SJCRH30 (cell line): ENCODE measurements at regions not wholly inside any gene's neighbourhood (a gene's known extent, or its start where the extent isn't known, plus 50 kb on each side); places are given as distances from the start of the nearest gene placed in this dataset.
A peak's percentile ranks its signal among the peaks of the same experiment; 100 is the strongest.
"Not testable (repeated sequence)": the region's sequence is repeated elsewhere in the genome, so short reads cannot be mapped to it uniquely, and the experiment has no call there.

Source experiments
- DNase-seq, 2 experiments: peaks; one replicate each; pipeline ENCODE4 v3.0.0-alpha.2; 2015 to 2020
- H3K27ac ChIP-seq: fragments of 250-450 bp; sonication (Bioruptor Pico); 2 replicates; pipeline ENCODE4 v1.5.1; 2020; ENCODE audit warnings: mild to moderate bottlenecking, moderate library complexity
- H3K27me3 ChIP-seq: fragments of 250-450 bp; sonication (Bioruptor Pico); 2 replicates; pipeline ENCODE4 v1.5.1; 2020; ENCODE audit warnings: mild to moderate bottlenecking, moderate library complexity
- H3K36me3 ChIP-seq: fragments of 250-450 bp; sonication (Bioruptor Pico); 2 replicates; pipeline ENCODE4 v1.5.1; 2020; ENCODE audit warnings: mild to moderate bottlenecking, moderate library complexity
- H3K4me1 ChIP-seq: fragments of 250-450 bp; sonication (Bioruptor Pico); 2 replicates; pipeline ENCODE4 v1.5.1; 2020; ENCODE audit warnings: mild to moderate bottlenecking, moderate library complexity
- H3K4me3 ChIP-seq: fragments of 250-450 bp; sonication (Bioruptor Pico); 2 replicates; pipeline ENCODE4 v1.5.1; 2020; ENCODE audit warnings: mild to moderate bottlenecking, moderate library complexity
- H3K9me3 ChIP-seq: fragments of 250-450 bp; sonication (Bioruptor Pico); replicated peaks from 2 replicates; pipeline ENCODE4 v1.5.1; 2020; ENCODE audit warnings: mild to moderate bottlenecking, moderate library complexity

DNA sequence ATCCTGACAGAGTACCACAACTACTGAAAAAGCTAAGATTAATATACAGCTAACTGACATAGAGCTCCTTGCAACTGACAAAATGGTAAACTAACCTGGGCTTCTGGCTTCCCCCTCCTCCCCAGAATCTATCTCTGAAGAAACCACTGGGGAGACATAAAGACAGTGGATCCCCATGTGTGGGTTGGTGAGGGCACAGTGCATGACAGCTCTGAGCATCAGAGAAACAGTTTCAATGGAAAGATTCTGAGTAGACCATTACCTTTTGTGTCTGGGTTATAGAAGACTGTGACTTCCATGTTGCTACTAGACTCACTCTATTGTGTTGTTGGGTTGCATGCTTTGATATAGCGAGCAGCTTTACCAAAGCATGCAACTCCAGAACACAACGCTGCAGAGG is 247.4 kb downstream of the EFCAB11 start:
- no peak for DNase-seq
- Histone ChIP-seq H3K9me3 (no peaks in the 10 kb centered on the region), H3K36me3 (no peaks in the 10 kb centered on the region), H3K27ac (no peak overlapping the region), H3K4me3 (no peak overlapping the region), H3K4me1 (peaks cover 3% of the 10 kb centered on the region), H3K27me3 (no peaks in the 10 kb centered on the region)

DNA sequence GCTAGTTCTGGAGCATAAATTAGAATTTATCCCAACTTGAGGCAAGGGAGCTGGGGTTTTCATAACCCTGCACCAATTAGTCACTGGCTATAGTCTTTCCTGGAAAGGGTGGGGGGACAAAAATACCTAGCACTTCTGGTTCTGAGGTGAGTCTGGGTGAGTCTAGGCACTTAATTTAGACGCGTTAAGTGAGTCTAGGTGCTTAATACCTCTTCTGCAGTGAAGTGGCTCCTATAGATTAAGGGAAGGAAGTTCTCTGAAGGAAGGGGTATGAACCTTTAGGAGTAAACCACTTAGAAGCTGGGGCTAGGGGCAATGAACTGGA is 251.7 kb downstream of the EFCAB11 start:
- no peak for DNase-seq
- Histone ChIP-seq H3K27ac (no peak overlapping the region), H3K9me3 (no peaks in the 10 kb centered on the region), H3K4me3 (no peak overlapping the region), H3K36me3 (no peaks in the 10 kb centered on the region), H3K27me3 (no peaks in the 10 kb centered on the region), H3K4me1 (peaks cover 9% of the 10 kb centered on the region)

DNA sequence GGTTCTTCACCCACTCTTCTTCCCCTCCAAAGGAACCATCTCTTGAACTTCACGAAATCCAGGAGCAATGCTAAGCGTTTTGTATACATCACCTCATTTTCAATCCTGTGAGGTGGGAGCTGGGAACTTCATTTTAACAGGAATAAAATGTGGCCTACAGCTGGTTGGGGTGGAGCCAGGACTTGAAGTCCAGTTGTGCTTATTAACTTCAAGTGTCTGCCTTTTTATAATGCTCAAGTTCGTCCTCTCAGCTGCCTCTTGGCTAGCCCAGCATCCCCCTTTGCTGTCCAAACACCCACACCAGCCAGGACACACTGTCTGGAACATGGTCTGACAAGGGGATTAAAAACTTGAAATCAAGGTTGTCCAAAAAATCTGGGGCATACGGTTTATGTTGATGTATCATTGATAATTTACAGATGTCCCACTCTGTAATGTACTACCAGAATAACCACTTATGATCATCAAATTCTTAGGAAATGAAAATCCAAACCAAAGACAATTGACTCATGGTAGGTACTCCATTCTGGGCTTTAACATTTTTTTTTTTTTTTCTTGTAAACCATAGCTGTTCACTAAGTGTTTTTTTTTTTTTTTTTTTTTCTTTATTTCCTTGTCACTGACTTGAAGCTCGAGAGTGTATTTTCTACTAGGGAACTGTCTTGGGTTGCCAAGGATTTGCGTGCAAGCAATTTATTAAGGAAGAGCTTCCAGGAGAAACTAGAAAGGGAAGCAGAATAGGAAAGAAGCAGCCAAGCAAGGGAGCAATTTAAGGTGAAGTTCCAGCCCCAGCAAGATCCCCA is 252.3 kb downstream of the EFCAB11 start:
- peak overlapping the region; percentile 72 for H3K27ac ChIP-seq
- H3K4me3 ChIP-seq, result peak overlapping the region; percentile 68
- peaks cover 9% of the 10 kb centered on the region for H3K4me1 ChIP-seq
- no peaks in the 10 kb centered on the region for H3K36me3 ChIP-seq
- H3K27me3 ChIP-seq, result no peaks in the 10 kb centered on the region
- no peaks in the 10 kb centered on the region for H3K9me3 ChIP-seq
- DNase-seq, result peak; percentile 25 to 52

DNA sequence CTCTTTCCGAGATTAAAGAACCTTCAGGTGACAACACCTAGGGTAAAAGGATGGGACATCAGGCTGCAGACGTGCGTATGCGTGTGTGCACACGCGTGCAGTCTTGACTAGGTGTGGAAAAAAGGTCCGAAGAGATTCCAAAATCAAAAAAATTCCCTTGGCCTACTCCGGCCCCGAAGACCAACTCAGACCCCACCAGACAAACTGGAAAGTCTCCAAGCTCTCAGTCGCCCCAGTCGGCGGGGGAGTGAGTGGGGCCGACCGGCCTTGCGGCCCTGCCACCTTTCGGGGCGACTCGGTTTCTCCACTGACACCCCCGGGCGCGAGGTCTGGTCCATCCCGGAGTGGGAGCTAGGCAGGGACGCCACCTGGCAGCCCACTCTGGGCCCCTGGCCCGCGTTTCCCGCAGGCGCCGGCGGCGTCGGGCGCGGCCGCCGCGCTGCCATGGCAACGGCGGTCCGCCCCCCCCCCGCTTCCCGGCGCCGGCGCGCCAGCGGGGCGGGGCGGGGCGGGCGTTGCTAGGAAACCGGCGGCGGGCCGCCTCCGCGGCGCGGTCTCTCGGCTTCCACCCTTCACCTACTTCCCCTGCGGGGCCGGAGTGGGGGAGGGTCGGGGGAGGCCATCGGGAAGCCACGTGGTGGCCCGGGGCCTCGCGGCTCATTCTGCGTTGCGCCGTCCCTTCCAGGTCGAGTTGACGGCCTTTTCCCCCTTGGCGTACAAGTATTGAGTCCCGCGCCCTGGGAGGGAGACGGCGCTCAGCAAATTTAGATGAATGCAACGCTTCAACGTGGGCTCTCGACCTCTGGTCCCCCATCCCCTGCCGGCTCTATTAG is 253.1 kb downstream of the EFCAB11 start:
- no peaks in the 10 kb centered on the region for H3K36me3 ChIP-seq
- DNase-seq, result peak; percentile 88 to 94
- no peaks in the 10 kb centered on the region for H3K27me3 ChIP-seq
- H3K27ac ChIP-seq, result peak overlapping the region; percentile 72
- peak overlapping the region; percentile 68 for H3K4me3 ChIP-seq
- H3K9me3 ChIP-seq, result no peaks in the 10 kb centered on the region
- H3K4me1 ChIP-seq, result peaks cover 9% of the 10 kb centered on the region

DNA sequence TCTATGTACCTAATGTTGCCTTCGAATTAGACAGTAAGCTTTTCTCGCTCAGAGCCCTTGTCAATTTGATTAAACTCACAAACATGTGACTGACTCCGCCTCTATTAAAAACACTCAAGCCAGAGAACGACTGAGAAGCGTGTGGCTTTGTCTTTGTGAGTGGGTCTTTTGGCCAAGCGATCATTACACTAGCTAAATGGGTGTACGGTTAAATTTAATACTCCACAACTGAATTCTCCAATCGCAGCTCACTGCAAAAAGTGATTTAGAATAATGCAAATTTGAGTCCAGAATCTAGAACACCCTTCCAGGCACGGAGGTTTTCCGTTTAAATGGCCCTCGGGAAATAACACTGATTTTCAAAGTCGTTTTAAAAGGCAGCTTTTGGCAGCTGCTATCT is 253.7 kb downstream of the EFCAB11 start:
- no peak overlapping the region for H3K27ac ChIP-seq
- peaks cover 9% of the 10 kb centered on the region for H3K4me1 ChIP-seq
- no peaks in the 10 kb centered on the region for H3K9me3 ChIP-seq
- H3K4me3 ChIP-seq, result peak overlapping the region; percentile 68
- no peak for DNase-seq
- no peaks in the 10 kb centered on the region for H3K36me3 ChIP-seq
- H3K27me3 ChIP-seq, result no peaks in the 10 kb centered on the region

DNA sequence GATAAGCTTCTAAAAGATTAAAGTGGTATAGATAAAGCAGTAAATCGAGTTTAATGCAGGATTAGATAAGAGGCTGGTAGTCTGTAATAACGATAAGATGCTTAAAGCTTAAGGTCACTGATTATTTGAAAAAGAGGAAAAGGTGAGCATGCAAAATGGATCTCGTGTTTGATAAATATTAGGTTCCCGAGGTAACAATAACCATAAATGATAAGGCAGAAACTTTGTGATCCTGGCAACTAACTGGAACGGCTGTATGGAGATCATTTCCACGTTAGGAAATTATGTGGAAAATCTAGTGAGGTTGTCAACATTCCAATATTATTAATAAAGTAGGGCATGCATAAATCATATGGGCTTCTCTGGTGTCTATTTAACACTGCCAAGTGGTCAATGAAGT is 255.5 kb downstream of the EFCAB11 start:
- H3K4me1 ChIP-seq, result peaks cover 9% of the 10 kb centered on the region
- DNase-seq, result no peak
- H3K27me3 ChIP-seq, result no peaks in the 10 kb centered on the region
- H3K9me3 ChIP-seq, result no peaks in the 10 kb centered on the region
- no peak overlapping the region for H3K4me3 ChIP-seq
- no peaks in the 10 kb centered on the region for H3K36me3 ChIP-seq
- no peak overlapping the region for H3K27ac ChIP-seq

DNA sequence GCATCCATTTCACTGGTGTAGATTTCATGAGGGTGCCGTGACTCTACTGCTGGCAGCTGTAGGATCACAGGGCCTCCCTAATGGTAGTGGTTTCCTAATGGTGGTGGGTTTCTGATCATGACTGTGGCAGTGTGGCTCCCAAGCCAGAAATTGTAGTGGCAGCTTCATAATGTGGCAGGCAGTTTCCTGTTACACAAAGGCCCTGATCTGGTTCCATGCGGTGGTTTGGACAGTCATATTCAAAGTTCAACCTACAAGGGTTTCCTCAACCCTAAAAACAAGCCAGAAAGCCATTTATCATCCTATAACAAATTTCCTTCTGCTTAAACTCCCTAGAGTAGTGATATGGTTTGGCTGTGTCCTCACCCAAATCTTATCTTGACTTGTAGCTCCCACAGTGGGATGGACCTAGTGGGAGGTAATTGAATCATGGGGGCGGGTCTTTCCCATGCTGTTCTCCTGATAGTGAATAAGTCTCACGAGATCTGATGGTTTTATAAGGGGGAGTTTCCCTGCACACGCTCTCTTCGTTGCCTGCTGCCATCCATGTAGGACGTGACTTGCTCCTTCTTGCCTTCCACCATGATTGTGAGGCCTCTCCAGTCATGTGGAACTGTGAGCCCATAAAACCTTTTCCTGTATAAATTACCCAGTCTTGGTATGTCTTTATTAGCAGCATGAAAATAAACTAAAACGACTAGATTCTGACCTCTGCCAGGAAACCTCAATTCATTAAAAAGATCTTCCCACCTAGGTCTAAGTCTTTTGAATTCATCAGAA is 257.1 kb downstream of the EFCAB11 start:
- Histone ChIP-seq H3K9me3 (no peaks in the 10 kb centered on the region), H3K27ac (no peak overlapping the region), H3K4me1 (peaks cover 9% of the 10 kb centered on the region), H3K27me3 (no peaks in the 10 kb centered on the region), H3K36me3 (no peaks in the 10 kb centered on the region), H3K4me3 (no peak overlapping the region)
- DNase-seq, result no peak

DNA sequence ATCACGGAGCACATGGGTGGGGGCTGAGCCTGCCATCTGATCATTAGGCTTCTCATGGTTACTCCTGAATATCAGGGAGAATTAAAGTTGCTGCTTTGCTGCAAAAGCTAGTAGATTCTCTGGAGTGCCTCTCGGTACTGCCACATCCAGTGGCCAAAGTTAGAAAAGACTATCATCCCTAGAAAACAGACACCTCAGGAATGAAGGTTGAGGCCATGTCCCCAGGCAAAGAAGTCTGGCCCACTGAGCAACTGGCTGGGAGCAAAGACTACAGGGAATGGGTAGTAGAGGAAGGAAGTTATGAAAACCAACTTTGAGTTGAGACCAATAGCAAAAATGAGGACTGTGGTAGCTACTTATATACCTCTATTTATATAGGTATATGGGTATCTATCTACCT is 258.7 kb downstream of the EFCAB11 start:
- Histone ChIP-seq H3K27me3 (no peaks in the 10 kb centered on the region), H3K9me3 (no peaks in the 10 kb centered on the region), H3K36me3 (no peaks in the 10 kb centered on the region), H3K4me3 (no peak overlapping the region), H3K27ac (no peak overlapping the region), H3K4me1 (peaks cover under 1% of the 10 kb centered on the region; the same call in 1 of the 2 replicates)
- no peak for DNase-seq

DNA sequence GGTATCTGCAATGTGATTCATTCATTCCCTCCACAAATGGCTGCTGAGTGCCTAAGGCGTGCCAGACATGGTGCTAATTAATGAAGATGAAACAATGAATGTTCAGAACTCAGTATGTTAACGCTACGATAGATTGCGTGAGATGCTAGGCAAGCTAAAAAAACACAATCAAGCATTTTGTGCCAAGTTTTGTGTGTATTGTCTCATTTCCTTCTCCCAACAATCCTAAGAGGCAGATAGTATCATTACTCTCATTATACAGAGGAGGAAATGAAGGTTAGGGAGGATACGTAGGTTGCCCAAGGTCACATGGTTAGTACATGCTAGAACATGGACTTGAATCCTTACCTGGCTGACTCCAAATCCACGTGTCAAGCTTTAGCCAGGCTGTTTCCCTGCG is 264.4 kb downstream of the EFCAB11 start:
- no peak for DNase-seq
- Histone ChIP-seq H3K9me3 (no peaks in the 10 kb centered on the region), H3K27me3 (no peaks in the 10 kb centered on the region), H3K27ac (no peak overlapping the region), H3K36me3 (no peaks in the 10 kb centered on the region), H3K4me3 (no peak overlapping the region), H3K4me1 (no peaks in the 10 kb centered on the region)

DNA sequence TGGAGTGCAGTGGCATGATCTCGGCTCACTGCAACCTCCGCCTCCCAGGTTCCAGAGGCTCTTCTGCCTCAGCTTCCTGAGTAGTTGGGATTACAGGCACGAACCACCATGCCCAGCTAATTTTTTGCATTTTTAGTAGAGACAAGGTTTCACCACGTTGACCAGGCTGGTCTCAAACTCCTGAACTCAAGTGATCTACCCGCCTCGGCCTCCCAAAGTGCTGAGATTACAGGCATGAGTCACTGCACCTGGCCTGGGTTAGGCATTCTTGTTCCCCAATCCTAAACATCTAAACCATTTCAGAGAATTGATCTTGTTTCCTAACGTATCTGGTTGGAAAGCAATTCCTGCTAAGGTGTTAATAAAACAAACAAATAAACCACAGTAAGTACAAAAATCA is 264.8 kb downstream of the EFCAB11 start:
- not testable (repeated sequence) for H3K9me3 ChIP-seq, H3K4me1 ChIP-seq, H3K4me3 ChIP-seq, DNase-seq, H3K27me3 ChIP-seq, H3K27ac ChIP-seq, H3K36me3 ChIP-seq

DNA sequence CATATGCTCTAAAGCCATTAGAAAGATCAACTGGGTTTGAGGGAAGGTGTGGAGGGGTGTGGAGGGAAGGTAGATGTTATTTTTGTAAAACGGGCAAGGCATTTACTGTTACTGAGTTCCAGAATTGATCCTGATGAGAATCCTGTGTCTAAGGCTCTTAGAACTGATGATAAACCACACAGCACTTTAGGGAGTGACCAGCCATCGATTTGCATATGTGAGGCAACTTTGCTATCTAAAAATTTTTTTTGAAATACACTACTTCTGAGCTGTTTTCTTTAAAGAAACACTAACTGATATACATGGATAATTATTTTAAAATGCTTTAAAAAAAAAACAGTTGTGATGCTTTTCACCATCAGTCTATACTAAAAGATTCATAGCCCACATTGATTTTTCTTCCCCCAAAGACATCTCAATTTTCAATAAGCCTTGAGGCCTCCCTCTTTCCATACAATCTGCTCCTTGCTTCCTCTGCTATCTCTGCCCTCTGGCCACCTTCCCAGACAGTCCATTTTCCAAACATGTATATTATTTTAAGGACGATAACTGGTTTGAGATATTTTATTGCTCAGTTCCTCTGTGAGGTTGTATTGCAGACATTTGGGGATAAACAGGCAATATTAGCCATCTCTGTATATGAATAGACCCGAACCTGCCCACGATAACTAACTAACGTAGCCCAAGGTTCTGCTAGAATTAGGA is 265.9 kb downstream of the EFCAB11 start:
- Histone ChIP-seq H3K27me3 (no peaks in the 10 kb centered on the region), H3K4me1 (no peaks in the 10 kb centered on the region), H3K27ac (no peak overlapping the region), H3K9me3 (peaks cover 6% of the 10 kb centered on the region; the same call in 1 of the 2 replicates), H3K4me3 (no peak overlapping the region), H3K36me3 (no peaks in the 10 kb centered on the region)
- no peak for DNase-seq

DNA sequence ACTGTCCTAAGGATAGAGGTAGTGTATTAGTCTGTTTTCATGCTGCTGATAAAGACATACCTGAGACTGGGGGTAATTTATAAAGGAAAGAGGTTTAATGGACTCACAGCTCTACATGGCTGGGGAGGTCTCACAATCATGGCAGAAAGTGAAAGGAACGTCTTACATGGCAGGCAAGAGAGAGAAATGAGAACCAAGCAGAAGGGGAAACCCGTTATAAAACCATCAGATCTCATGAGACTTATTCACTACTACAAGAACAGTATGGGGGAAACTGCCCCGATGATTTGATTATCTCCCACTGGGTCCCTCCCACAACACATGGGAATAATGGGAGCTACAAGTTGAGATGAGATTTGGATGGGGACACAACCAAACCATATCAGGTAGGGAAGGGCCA is 267.4 kb downstream of the EFCAB11 start:
- DNase-seq, H3K9me3 ChIP-seq, H3K4me1 ChIP-seq, H3K36me3 ChIP-seq, H3K4me3 ChIP-seq, H3K27ac ChIP-seq, H3K27me3 ChIP-seq: not testable (repeated sequence)

DNA sequence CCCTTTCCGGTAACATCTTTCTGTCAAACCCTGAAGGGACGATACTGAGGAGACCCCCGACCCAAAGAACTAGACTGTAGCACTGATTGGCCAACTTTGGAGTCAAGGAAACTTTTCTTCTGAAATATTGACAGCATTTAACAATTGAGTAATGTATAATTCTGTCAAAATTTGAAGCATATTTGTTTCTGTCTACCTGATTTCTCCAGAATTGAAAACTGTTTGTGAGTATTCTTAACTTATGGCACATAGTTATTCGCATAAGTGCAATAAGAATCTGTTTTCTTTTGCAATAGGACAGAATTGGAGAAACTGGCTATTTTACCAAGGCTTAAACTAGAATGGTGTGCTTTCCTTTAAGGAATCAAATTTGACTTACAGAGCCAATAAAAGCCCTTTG is 267.1 kb upstream of the FOXN3 start:
- no peaks in the 10 kb centered on the region for H3K36me3 ChIP-seq
- H3K4me3 ChIP-seq, result no peak overlapping the region
- no peak for DNase-seq
- no peak overlapping the region for H3K27ac ChIP-seq
- no peaks in the 10 kb centered on the region for H3K27me3 ChIP-seq
- H3K9me3 ChIP-seq, result peaks cover 6% of the 10 kb centered on the region; the same call in 1 of the 2 replicates
- no peaks in the 10 kb centered on the region for H3K4me1 ChIP-seq

DNA sequence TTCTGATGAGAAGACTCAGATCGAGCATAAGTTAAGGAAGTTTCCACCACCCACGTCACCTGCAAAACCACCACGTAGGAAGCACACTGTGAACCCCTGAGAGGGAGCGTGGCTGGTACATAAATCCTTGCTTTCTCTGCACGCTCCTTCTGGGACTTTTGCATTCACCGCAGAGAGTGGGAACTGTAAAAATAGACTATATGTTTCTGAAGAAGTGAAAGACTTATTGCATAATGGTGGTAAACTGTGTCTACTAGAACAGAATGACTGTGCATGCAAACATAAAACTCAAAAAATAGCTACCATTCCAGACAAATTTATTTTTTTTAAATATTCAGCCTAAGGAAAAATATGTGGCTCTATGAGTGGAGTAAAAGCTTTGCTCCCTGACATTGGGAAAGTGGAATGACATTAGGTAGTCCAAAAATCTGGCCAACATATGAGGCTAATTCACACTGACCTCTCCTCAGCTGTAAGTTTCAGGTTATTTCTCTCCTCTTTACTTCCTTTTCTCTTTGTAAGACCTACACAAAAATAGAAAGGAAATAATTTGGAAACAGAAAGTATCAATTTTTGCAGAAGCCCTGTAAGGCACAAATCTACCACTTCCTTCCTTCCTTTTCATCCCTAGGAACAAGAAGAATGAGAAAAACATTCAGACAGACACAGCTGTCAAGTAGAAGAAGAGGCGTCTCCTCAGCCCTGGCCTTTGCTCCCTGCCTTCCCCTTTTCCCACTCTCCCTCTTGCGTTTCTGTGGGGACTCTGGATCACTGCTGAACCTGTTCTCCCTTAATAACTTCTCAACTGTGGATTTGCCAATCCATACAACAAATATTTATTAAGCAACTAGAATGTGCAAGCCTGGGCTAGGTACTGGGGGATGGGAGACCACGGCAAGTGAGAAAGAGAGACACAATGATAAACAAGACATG is 264.3 kb upstream of the FOXN3 start:
- no peaks in the 10 kb centered on the region for H3K36me3 ChIP-seq
- DNase-seq, result no peak
- no peaks in the 10 kb centered on the region for H3K27me3 ChIP-seq
- H3K27ac ChIP-seq, result no peak overlapping the region
- H3K4me3 ChIP-seq, result no peak overlapping the region
- H3K4me1 ChIP-seq, result no peaks in the 10 kb centered on the region
- peaks cover 6% of the 10 kb centered on the region; the same call in 1 of the 2 replicates for H3K9me3 ChIP-seq
